Ishikawa (cell line): ENCODE measurements at regions not wholly inside any gene's neighbourhood (a gene's known extent, or its start where the extent isn't known, plus 50 kb on each side); places are given as distances from the start of the nearest gene placed in this dataset.

ENCODE experiments used
- CEBPB ChIP-seq: IDR thresholded peaks from 2 replicates; pipeline ENCODE4 v1.6.1; 2012
- CREB1 ChIP-seq: IDR thresholded peaks from 2 replicates; pipeline ENCODE4 v1.6.1; 2012; ENCODE audit warnings: low read depth
- EGR1 ChIP-seq: IDR thresholded peaks from 2 replicates; pipeline ENCODE4 v1.6.1; 2012
- EP300 ChIP-seq: IDR thresholded peaks from 2 replicates; pipeline ENCODE4 v1.6.1; 2012; ENCODE audit warnings: borderline replicate concordance
- FOXM1 ChIP-seq: IDR thresholded peaks from 2 replicates; pipeline ENCODE4 v1.6.1; 2012; ENCODE audit warnings: low read depth, borderline replicate concordance
- MAX ChIP-seq: IDR thresholded peaks from 2 replicates; pipeline ENCODE4 v1.6.1; 2012
- NFIC ChIP-seq: IDR thresholded peaks from 2 replicates; pipeline ENCODE4 v1.6.1; 2012
- RAD21 ChIP-seq: IDR thresholded peaks from 2 replicates; pipeline ENCODE4 v1.6.1; 2012; ENCODE audit warnings: low read depth
- REST ChIP-seq: IDR thresholded peaks from 2 replicates; pipeline ENCODE4 v1.6.1; 2012; ENCODE audit warnings: low read depth, mild to moderate bottlenecking
- TAF1 ChIP-seq: IDR thresholded peaks from 2 replicates; pipeline ENCODE4 v1.6.1; 2012; ENCODE audit warnings: low read depth, mild to moderate bottlenecking
- TCF12 ChIP-seq: IDR thresholded peaks from 2 replicates; pipeline ENCODE4 v1.6.1; 2012; ENCODE audit warnings: low read depth
- TEAD4 ChIP-seq: IDR thresholded peaks from 2 replicates; pipeline ENCODE4 v1.6.1; 2012
- USF1 ChIP-seq: IDR thresholded peaks from 2 replicates; pipeline ENCODE4 v1.6.1; 2012
- YY1 ChIP-seq: IDR thresholded peaks from 2 replicates; pipeline ENCODE4 v1.6.1; 2012; ENCODE audit warnings: low read depth
- ZBTB7A ChIP-seq: IDR thresholded peaks from 2 replicates; pipeline ENCODE4 v1.6.1; 2012; ENCODE audit warnings: low read depth

DNA sequence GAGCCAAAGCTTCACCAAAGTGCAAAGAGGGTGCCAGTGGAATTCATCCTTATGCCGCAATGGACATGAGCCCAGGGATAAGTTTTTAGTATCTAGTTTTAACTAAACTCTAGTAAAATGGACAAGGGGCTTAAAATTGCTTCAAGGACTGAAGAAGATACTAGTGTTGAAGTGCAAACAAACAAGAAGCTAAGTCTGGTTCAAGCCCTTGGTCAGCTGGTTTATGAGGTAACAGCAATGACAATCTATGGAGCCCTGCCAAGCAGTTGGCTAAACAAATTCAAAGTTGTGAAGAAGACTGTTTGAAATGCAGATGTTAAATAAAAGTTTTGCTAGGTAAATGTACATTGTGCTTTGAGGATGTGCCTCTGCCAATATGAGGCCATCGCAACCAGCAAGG, 209.4 kb downstream of the KTN1 start:
- no peak for TF ChIP-seq TCF12
- TF ChIP-seq ZBTB7A, result no peak
- TF ChIP-seq CEBPB, result no peak
- TF ChIP-seq CREB1, result no peak
- no peak for TF ChIP-seq EGR1
- no peak for TF ChIP-seq NFIC
- no peak for TF ChIP-seq EP300
- no peak for TF ChIP-seq REST
- TF ChIP-seq USF1, result no peak
- TF ChIP-seq RAD21, result no peak
- TF ChIP-seq TAF1, result no peak
- no peak for TF ChIP-seq TEAD4
- no peak for TF ChIP-seq FOXM1
- no peak for TF ChIP-seq MAX
- no peak for TF ChIP-seq YY1

GRCh38 chr14:55794655-55795595, 214.9 kb downstream of the KTN1 start:
- TF ChIP-seq NFIC, result no peak
- no peak for TF ChIP-seq FOXM1
- TF ChIP-seq CREB1, result no peak
- no peak for TF ChIP-seq TCF12
- no peak for TF ChIP-seq EP300
- no peak for TF ChIP-seq USF1
- TF ChIP-seq MAX, result no peak
- TF ChIP-seq REST, result no peak
- no peak for TF ChIP-seq CEBPB
- no peak for TF ChIP-seq YY1
- TF ChIP-seq TEAD4, result no peak
- TF ChIP-seq EGR1, result no peak
- TF ChIP-seq ZBTB7A, result no peak
- TF ChIP-seq TAF1, result no peak
- no peak for TF ChIP-seq RAD21

DNA sequence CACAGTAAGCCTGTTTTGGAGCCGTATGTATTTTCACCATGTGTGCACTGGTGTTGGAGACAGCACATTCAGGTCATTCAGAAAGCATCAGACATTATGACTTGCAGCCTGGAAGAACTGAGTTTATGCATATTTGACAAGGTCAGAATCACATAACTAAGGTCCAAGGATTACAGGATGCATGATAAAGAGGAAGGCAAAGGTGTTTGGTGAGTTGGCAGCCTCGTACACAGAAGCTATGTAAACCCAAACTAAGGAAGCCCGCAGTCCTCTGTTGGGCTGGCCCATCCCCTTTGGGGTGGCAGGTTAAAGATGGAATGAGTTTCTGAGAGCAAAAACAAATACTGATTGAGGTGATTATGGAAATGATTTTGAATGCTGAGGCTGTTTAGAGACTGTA, 218.4 kb downstream of the KTN1 start:
- TF ChIP-seq CEBPB (no peak), MAX (no peak), RAD21 (no peak), EGR1 (no peak), TEAD4 (no peak), ZBTB7A (no peak), FOXM1 (no peak)

DNA sequence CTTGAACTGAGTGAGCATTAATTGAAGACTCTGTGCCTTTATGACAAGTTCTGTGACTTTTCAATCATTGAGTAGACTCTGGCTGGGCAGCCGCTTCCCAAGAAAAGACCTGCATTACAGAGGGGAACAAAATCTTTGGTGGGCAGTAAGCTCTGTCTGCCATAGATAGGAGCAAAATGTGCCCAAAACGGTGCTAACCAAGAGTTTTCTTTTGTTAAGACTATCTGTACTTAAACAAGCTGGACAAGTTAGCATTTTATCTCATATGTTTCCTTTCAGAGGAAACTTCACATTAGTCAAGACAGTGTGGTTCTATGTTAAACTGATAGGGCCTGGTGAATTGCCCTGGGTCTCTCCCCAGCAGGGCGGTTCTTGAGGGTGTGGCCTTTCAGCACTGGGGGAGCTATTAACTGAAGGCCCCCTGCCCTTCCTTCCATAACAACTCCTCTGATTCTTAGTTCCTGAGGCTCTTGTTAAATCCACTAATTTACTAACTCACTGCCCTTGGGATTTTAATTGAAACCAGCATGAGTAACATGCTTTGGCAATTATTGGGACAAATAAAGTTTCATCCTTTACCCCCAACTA, 219.6 kb downstream of the KTN1 start:
- no peak for TF ChIP-seq FOXM1
- TF ChIP-seq REST, result no peak
- TF ChIP-seq NFIC, result no peak
- TF ChIP-seq ZBTB7A, result no peak
- no peak for TF ChIP-seq MAX
- no peak for TF ChIP-seq TCF12
- TF ChIP-seq TEAD4, result no peak
- no peak for TF ChIP-seq TAF1
- no peak for TF ChIP-seq USF1
- TF ChIP-seq YY1, result no peak
- no peak for TF ChIP-seq CEBPB
